ENCODE measurements at regions not wholly inside any gene's neighbourhood (a gene's known extent, or its start where the extent isn't known, plus 50 kb on each side); places are given as distances from the start of the nearest gene placed in this dataset.

DNA sequence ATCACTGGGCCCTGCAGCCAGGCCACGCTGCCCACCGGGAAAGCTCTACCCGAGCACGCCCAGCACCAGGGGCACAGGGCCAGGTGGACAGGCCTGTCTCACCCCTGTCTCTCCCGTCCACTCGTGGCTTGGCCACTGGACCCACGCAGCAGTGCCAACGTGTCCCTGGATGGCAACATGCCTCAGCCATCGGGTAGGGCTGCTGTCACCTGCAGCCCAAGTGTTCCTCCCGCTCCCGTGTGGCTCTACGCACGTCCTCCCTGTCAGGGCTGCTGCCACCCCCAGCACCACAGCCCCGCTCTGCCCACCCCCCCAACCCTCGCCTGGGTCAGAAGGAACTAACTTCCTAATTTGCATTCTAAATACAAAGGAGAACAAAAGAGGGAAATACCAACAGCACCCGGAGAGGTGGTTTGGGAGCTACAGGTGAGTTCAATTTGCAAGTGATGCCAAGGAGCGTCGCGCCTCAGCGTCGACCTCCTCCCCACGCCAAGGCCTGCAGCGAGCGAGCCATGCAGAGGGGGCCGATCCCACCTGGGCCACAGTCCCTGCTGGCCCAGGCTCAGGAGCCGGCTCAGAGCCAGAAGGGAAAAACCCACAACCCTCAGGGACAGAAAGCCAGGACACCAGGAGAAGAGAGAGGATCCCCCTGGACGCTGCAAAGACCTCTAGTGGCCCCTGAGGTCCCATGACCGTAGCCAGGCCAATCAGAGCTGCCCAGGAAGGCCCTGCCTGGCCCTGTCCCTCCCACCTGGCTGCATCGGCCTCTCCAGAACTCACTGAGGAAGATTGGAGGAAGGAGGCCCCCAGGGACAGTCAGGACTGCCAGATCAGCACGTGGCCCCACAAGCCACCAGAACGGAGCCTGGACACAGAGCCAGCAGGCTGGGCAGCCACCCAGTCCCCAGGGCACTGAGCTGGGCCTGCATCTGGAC lies 128.4 kb upstream of the SPACA7 start:
- no peak for DNase-seq

DNA sequence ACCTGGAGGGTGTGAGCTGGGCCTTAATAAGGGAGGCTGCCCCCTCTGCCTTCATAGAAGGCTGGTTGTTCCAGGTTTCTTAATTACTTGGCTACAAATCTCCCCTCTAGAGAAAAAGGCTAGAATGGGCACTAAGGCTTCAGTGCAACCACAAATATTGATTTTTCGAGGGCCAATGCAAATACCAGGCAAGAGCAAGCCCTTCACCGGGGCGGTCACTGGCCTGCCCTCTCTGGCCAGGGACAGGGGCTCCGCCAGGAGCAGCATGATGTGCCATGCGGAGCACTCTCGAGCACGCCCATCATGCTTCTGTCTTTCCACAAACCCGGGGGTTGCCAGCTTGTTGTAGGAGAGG lies 127.8 kb upstream of the SPACA7 start:
- DNase-seq, result no peak

DNA sequence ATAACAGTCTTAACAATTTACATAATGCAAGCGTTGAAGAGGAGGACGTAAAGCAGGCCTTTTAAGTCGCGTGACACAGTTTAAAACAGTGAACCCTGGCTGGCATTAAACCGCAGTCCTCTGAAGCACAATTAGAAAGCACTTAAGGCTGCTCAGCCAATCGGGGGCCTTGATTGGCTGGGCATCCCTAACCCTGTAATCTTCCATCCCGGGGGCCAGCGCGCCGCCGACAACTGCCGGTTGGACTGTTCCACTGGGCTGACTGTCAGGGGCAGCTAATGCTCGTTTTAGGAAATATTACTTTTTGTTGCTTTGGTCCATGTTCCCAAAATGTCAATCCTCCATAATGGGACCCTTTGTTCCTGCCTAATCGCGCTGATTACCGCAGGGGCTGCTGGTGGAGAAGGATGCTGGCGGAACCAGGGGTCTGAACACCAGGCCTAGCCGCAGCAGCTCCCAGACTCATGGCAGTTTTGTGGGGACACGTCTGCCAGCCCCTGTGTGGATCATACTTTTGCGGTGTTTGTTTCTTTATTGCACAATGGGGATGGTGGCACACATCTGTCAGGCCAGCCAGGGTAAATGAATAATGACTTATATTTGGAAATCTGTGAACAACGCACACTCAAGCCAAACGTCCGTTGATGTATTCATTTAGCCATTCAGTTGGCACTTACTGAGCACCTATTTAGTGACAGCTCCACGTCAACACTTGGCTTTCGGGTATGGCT lies 127.1 kb upstream of the SPACA7 start:
- no peak for DNase-seq

DNA sequence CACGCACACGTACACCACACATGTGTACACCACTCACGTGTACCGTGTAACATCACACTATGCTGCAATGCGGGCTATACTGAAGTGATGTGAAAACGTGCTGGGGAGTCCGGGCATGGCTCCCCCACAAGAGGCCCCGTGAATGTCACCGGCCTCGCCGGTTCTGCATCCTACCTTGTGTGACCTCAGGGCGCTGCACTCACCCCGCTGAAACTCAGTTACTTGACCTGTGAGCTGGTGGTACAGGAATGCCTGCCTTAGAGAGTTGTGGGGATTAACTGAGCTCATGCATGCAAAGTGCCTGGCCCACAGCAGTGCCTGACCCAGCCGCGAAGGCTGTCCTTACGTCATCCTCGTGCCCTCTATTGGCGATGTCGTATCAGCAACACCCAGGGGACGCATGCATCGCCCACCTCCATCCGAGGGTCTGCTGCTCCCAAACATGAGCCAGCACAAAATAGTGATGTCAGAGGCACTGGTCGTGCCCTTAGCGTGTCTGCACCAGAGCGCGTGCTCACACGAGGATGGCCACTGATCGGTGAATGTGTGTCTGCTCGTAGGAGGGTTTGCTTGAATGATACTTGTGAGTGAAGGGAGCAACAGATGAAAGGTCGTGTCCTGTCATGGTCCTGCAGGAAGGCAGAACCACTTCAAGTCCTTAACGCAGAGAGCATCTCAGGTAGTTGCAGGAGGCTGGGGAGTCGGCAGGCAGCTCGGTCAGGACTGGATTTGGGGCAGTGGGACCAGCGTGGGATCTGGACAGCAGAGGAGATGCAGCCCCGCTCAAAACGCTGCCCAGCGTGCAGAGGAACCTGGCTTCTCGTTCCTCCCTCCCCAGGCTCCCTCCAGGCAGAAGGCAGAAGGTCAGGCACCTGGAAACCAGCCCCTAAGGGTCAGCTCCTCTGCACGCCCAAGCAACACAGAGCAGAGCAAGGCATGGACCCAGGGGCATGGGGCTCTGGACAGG lies 126.2 kb upstream of the SPACA7 start:
- no peak for DNase-seq

DNA sequence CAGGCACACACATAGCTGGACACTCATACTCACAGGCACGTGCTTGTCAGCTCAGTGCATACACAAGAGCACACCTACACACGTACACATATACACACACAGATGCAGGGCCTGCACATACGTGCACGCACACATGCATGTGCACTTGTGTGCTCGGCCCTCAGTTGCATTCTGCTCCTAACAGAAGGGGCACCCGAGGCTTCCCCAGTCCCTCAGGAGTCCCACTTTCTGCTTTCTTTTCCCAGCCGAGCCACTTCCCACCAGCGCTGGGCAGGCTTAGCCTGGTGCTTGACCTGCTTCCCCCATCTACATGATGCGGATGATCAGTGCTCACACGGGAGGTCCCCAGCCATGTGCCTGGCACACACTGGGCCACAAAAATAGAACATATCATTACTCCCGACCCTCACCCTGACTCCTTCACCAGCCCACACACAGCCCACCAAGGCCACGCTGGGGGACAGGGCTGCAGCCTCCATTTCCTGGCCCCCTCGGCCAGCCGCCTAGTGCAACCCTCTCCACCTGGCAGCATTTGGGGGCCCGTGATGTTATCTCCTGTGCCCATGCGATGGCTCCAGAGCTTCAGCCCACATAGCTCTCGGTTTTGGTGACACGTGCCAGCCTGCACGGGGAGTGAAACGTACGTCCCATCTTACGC lies 125.2 kb upstream of the SPACA7 start:
- no peak for DNase-seq

DNA sequence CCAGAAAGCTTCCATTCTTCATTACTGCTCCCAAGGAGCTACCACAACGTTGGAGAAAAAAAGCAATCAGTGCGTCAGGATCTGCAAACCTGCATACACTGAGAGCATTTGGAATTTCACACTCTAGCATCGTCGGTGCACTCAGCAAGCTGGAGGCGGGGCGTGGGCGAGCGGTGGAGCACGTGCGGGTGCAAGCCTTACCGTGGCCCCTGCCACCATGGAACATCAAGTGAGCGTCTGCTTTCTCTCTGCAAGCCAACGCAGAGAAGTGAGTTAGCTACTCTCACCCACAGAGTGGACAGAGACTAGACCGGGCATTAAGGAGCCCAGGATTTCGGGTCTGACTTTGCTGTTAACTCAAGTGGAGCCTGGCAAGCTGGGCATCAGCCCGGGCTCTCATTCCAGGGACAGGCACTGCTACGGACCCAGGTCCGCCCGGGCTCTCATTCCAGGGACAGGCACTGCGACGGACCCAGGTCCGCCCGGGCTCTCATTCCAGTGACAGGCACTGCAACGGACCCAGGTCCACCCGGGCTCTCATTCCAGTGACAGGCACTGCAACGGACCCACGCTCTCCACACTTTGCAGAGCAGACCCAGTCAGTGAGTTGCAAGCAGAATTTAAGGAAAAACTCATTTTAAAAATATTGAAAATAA lies 124.1 kb upstream of the SPACA7 start:
- no peak for DNase-seq

DNA sequence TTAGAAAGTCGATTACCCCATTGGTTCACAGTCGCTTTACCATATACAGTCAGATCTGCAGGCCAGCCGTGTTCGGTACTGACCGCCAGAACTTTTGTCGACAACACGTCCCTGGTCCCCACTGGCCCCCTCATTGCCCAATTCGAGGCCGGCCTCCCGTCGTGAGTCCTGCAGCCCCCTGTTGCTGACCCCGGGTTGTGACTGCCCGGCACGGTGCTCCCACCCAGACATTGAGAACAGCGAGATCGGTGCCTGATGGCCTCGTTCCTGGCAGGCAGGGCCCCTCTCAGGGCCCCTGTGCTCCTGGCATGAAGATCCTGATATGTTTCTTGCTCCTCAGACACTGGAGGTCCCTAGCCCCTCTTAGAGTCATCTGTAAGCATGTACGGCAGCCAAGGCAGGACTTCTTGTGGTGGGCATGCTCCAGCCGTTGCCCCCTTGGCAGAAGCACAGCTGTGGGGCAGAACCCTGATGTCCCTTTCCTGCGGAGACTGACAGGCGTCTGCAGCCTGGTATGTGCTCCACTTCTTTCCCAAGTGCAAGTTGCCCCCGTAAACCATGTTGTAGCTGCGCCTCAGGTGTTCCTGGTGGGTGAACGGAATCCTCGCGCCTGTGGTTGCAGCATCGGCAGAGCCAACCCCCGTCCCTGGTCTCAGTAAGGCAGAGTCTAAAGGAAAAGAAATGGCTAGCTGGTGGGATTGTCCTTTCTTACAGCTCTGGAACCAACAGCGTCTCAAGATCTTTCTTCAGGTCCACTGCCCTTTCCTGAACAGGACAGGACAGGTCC lies 123.2 kb upstream of the SPACA7 start:
- DNase-seq, result no peak

DNA sequence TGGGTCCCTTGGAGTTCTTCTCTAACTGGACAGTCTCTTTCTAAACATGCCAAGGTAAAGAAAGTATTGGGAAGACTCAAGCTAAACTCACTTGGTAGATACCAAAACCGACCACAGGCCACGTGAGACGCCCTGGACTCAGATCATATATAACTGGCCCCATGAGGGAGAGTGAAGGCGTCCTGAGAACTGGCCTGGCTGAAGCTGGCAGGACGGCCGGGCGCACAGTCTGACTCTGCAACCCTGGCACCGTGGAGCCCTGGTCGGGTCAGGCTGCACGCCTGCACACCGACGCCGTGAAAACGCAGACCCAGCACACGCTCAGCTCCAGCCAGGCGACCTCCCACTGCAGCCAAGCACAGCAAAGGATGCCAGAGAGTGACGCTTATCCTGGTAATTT lies 122.5 kb upstream of the SPACA7 start:
- DNase-seq, result no peak

DNA sequence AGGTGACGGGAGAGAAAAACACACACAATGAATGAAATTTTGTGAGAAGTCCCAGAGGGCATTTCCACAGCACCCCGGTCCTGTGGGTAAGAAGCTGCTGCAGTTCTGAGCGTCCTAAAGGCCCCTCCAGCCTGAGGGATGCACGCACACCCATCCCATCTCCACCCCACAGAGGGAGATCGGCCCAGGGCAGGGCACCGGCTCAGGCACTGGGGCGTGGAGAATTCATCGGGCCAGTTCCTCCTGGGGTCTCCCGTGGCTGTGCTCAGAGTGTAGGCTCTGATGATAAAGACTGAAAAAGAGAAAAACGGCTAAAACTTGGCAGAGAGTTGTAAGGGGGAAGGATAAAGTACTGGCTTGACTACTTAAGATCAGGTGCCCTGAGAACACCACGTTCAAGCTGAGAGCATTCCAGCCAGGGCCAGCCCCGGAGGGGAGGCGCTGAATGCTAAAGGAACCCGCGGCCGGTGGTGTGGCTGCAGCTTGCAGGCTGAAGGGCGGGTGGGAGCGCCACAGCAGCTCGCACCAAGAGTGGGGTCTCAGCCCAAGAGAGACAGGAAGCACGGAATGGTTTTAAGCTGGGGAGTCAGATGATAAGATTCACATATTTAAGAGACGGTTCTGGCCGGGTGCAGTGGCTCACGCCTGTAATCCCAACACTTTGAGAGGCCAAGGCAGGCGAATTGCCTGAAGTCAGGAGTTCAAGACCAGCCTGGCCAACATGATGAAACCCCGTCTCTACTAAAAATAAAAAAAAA lies 121.9 kb upstream of the SPACA7 start:
- no peak for DNase-seq

DNA sequence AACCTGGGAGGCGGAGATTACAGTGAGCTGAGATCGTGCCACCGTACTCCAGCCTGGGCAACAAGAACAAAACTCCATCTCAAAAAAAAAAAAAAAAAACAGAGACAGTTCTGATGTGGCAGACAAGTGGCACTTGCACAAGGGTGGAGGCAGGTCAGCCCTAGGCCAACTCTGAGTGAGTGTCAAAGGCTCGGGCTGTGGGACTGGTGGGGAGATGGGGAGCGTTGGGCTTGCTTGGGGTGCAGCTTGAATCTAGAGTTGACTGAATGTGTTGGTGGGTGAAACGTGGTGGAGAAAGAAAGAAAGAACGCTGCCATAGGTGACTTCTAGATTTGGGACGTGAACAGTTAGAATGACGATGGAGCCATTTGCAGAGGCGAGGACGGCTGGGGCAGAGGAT lies 121.3 kb upstream of the SPACA7 start:
- no peak for DNase-seq

DNA sequence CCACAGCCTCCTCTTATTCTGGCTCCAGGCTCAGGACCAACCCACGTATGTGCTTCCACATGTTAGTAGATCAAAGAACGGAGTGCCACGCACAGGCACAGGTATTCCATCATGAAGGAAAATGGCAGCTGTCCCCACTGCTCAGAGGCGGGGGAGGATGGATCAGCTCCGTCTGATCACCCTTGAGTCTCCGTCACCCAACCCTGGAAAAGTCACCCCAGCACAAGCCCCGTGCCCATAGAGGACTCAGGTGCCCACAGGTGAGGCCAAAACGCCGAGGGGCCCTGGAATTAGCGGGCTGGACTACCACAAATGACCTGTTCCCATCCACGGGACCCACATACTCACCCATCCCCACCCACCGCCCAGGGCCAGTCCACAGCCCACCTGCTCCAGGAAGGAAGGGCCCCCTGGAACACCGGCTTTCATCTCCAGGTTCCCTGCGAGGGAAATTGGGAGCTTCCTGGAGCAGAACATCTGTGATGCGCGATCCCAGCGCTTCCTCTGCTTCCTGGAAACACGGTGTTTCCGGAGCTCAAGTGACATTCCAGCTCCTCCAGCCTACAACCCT lies 120.5 kb upstream of the SPACA7 start:
- no peak for DNase-seq

DNA sequence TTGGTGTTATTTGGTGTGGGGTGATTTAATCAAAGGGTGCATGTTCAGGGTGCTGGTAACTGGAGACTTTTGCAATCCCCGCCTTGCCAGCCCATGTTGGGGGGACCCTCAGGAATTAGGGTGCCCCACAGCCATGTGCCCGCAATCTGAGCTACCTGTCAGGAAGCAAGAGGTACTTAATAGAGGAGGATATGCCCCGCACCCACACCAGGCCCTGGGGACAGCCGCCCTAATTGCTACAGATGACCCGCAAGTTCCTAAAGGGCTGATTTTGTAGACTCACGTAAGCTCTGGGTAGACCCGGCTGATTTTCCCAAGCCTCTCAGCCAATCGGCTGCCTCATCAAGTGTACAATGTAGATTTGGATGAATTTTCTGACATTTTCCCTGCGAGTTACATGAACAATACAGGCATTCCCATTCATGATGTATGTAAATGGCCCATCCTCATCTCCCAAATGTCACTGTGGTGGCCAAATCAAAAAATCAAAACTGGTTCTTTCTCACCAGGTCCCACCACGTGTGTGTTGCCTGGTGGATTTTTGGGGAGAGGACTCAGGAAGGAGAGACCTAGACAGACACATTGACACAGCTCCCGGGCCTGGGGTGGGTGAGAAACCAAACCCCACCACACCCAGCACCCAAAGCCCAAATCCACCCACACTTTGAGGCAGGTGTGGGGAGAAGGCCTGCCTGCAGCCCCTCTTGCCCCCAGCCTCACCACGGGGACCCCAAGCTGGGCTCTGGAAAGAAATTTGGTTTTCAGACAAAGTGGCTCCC lies 119.2 kb upstream of the SPACA7 start:
- no peak for DNase-seq

DNA sequence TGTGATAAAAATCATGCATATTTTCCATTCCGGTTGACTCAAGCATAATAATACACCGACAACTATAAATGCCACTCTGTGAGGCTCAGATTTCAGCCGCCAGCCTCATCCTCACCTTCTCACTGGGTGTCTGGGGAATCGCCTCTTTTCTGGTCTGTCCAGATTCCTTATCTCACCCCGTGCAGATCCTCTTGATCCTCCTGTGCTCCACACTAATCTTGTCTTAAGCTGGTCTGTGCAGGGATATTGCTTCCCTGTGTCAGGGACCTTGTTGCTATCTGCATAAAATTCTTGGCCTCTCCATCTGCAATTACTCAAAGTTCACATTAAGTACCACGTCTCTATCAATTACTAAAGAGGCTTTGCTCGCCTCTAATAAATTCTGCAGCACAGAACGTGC lies 116.6 kb upstream of the SPACA7 start:
- no peak for DNase-seq

DNA sequence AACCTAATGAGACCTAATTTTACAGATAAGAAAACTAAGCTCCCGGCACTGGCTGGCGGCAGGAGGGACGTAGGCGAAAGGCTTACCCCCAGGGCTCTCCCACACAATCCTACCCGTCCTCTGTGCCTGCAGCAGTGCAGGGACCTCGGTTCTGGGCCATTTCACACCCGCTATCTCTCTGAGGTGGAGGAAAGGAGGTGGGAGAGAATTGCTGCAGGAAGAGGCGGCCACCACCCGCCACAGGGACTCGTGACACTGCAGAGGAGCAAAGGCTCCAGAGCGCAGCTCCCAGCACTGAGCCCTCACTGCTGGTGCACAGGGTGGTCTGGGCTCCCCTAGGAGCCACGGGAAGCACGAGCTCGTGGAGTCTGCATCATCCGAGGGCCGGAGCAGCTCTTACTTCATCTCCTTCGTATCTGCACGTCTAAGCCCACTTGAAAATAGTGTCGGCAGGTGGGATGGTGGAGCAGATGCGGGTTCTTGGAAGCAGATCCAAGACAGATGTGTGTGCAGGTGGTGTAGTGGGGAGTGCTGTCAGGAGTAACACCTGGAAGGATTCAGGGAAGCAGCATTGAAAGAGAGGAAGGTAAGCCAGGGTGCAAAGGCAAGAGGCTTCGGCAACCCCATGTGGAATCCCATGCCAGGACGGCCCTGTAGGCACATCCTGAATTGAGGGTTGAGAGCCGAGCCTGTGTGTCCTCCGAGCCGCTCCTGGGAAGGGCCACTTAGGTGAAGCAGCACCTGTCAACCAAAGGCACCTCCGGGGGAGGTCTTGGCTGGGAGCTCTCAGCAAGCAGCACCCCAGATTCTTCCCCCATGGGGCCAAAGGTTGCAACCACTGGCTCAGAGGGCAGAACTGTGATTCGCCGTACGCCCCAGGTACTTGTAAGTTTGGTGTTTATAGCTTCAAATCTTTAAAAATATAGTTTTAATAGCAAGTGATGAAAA lies 115.8 kb upstream of the SPACA7 start:
- DNase-seq, result no peak

DNA sequence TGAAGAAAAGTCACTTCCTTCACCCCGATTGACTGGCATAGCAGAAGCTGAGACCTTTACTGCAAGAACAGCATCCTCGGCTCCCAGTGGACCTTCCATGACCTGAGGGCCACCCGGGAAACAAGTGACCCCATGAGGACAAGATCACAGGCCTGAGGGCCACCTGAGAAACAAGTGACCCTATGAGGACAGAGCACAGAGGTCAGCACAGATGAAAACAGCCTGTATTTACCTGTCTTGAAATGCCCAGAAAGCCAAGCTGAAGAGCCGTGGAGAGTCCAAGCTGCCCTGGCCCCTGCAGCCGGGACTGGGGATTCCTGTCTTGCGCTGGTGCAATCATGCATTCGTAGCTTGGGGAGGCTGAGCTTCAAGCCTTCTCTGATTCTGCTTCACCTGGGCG lies 114.2 kb upstream of the SPACA7 start:
- no peak for DNase-seq

DNA sequence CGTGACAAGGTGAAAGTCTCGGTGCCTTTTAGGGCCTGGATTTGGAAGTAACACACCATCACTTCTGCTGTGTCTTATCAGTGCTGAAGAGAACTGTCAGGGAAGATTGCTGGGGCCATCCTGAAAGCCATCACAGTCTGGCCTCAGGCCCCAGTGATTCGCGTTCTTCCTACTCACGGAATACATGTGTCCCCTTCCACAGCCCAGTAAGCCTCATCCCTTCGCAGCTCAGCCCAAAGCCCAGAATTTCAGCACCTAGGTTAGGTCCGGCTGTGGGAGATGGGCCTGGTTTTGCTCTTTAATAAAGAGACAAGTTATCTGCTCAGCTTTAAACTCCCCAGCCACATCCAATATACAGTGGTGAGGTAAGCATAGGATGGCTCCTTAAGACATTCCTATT lies 113.0 kb upstream of the SPACA7 start:
- DNase-seq, result no peak

DNA sequence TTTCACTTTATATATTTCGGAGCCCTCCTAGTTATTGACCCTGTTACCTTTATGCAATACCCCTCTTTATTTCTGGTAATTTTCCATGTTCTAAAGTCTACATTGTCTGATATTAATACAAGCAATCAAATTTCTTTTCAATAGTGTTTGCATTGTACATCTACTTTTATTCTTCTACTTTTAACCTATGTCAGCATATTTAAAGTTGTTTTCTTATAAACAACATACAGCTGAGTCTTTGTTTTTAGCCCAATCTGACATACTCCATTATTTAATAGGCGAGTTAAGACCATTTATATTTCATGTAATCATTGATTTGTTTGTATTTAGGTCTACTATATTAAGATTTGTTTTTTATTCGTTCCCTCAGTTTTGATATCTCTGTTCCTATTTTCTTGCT lies 108.5 kb upstream of the SPACA7 start:
- DNase-seq, result no peak

DNA sequence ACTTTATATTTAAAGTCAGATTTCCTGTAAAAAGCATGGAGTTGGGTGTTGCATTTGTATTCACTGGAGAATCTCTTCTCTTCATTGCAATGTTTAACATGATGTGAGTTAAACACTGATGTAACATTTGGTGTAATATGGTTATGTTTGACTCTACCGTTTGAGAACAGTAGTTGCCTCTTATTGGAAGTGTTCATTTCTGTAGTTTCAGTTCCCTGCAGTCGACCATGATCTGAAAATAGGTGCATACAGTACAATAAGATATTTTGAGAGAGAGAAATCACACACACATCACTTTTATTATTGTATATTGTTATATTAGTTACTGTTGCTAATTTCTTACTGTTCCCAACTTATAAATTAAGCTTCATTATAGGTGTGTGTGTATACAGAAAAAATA lies 105.2 kb upstream of the SPACA7 start:
- DNase-seq, result no peak

Data from NCI-H2171 (cell line).